ENCODE measurements at regions not wholly inside any gene's neighbourhood (a gene's known extent, or its start where the extent isn't known, plus 50 kb on each side); places are given as distances from the start of the nearest gene placed in this dataset.

DNA sequence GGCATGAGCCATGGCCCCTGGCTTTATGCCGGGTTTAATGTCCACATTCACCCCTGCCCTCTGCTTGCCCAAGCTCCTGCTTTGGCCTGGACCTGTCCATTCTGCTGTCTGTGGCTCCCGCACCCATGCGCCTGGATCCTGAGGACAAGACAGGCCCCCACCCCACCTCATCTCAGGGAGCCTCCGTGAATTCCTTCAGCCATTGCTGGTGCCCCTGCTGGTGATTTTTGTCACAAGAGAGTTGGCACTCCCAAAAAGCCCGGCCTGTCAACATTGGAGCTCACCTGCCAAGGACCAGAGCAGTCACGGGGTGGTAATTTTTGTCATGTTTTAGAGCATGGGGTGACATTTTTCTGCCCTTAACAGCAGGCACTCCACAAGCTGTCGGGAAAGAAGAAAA, 127.5 kb upstream of the PLXNA4 start:
- H3K36me3 ChIP-seq (ENCODE audit: insufficient read depth, low read length): no peaks in the 10 kb centered on the region
- no peak overlapping the region for H3K4me3 ChIP-seq (ENCODE audit: low read depth, low read length, poor library complexity, severe bottlenecking)
- no peaks in the 10 kb centered on the region for H3K27me3 ChIP-seq (ENCODE audit: insufficient read depth, low read length)
- H3K9me2 ChIP-seq (ENCODE audit: low read depth, low read length): no peaks in the 10 kb centered on the region
- H3K9ac ChIP-seq (ENCODE audit: low read length): no peak overlapping the region
- no peak overlapping the region for H3K27ac ChIP-seq (ENCODE audit: low read depth, low read length, poor library complexity, severe bottlenecking)
- H3F3A ChIP-seq (ENCODE audit: insufficient read depth, low read length): no peaks in the 10 kb centered on the region
- no peaks in the 10 kb centered on the region for H3K4me1 ChIP-seq (ENCODE audit: insufficient read depth, low read length, severe bottlenecking)
- no peaks in the 10 kb centered on the region for H3K9me3 ChIP-seq (ENCODE audit: low read length)
- no peak overlapping the region for H2AFZ ChIP-seq (ENCODE audit: low read length)
- H4K20me1 ChIP-seq (ENCODE audit: insufficient read depth, low read length): no peaks in the 10 kb centered on the region
- TF ChIP-seq EZH2 (IDR thresholded peaks at IDR 0.05; ENCODE audit: borderline replicate concordance, low read length): no peak
- TF ChIP-seq, protein P1, sequence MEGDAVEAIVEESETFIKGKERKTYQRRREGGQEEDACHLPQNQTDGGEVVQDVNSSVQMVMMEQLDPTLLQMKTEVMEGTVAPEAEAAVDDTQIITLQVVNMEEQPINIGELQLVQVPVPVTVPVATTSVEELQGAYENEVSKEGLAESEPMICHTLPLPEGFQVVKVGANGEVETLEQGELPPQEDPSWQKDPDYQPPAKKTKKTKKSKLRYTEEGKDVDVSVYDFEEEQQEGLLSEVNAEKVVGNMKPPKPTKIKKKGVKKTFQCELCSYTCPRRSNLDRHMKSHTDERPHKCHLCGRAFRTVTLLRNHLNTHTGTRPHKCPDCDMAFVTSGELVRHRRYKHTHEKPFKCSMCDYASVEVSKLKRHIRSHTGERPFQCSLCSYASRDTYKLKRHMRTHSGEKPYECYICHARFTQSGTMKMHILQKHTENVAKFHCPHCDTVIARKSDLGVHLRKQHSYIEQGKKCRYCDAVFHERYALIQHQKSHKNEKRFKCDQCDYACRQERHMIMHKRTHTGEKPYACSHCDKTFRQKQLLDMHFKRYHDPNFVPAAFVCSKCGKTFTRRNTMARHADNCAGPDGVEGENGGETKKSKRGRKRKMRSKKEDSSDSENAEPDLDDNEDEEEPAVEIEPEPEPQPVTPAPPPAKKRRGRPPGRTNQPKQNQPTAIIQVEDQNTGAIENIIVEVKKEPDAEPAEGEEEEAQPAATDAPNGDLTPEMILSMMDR (IDR thresholded peaks at IDR 0.05; ENCODE audit: low read length): 0 out of 2 replicates have a peak, but pooled peaks have one; percentile 17
- H3K79me2 ChIP-seq (ENCODE audit: insufficient read depth, low read length): no peaks in the 10 kb centered on the region
- H3K4me2 ChIP-seq (ENCODE audit: low read length): no peak overlapping the region

DNA sequence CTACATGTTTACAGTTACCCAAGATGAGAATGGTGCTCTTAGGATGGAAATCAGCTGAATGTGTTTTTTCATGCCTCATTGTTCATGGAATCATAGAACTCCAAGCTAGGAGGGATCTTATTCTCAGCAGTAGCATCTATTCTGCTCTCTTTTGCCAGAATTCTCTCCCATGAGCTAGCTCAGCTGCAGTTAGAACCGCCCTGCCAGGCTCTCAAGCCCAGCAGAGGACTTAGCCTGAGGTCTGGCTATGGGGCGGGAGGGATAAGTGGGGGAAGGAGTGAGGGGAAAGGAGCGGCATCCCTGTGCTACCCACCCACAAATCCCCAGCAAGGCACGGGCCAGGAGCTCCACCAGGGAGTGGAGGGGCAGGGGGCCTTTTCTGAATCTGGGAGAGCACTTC, 120.7 kb upstream of the PLXNA4 start:
- no peaks in the 10 kb centered on the region for H3K4me1 ChIP-seq (ENCODE audit: insufficient read depth, low read length, severe bottlenecking)
- H3K9me3 ChIP-seq (ENCODE audit: low read length): no peaks in the 10 kb centered on the region
- no peaks in the 10 kb centered on the region for H4K20me1 ChIP-seq (ENCODE audit: insufficient read depth, low read length)
- H2AFZ ChIP-seq (ENCODE audit: low read length): no peak overlapping the region
- H3K27me3 ChIP-seq (ENCODE audit: insufficient read depth, low read length): no peaks in the 10 kb centered on the region
- H3K9me2 ChIP-seq (ENCODE audit: low read depth, low read length): no peaks in the 10 kb centered on the region
- no peak overlapping the region for H3K4me3 ChIP-seq (ENCODE audit: low read depth, low read length, poor library complexity, severe bottlenecking)
- H3K79me2 ChIP-seq (ENCODE audit: insufficient read depth, low read length): no peaks in the 10 kb centered on the region
- H3F3A ChIP-seq (ENCODE audit: insufficient read depth, low read length): no peaks in the 10 kb centered on the region
- H3K27ac ChIP-seq (ENCODE audit: low read depth, low read length, poor library complexity, severe bottlenecking): no peak overlapping the region
- no peak for TF ChIP-seq EZH2 (IDR thresholded peaks at IDR 0.05; ENCODE audit: borderline replicate concordance, low read length)
- TF ChIP-seq, protein P1 (IDR thresholded peaks at IDR 0.05; ENCODE audit: low read length): no peak
- H3K36me3 ChIP-seq (ENCODE audit: insufficient read depth, low read length): no peaks in the 10 kb centered on the region
- no peak overlapping the region for H3K9ac ChIP-seq (ENCODE audit: low read length)
- no peak overlapping the region for H3K4me2 ChIP-seq (ENCODE audit: low read length)

DNA sequence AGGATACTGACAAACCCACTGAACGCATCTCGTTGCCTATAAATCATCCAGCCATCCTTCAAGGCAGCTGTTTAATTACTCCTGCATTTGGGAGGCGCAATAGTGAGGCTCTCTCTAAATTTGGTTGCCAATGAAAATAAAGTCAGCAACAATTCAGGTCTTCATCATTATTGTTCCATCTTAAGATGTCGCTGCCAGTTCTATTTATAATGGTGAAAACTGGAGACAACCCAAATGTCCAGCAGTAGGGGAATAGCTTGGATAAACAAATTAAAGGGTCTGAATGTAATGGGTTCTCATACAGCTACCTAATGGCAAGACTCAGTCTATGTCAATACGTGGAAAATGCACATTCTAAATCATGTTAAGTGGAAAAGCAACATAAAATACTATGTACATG, 120.1 kb upstream of the PLXNA4 start:
- Histone ChIP-seq H3K79me2 (ENCODE audit: insufficient read depth, low read length) (no peaks in the 10 kb centered on the region), H3K27ac (ENCODE audit: low read depth, low read length, poor library complexity, severe bottlenecking) (no peak overlapping the region), H3K27me3 (ENCODE audit: insufficient read depth, low read length) (no peaks in the 10 kb centered on the region), H3K4me3 (ENCODE audit: low read depth, low read length, poor library complexity, severe bottlenecking) (no peak overlapping the region), H2AFZ (ENCODE audit: low read length) (no peak overlapping the region), H3K9me2 (ENCODE audit: low read depth, low read length) (no peaks in the 10 kb centered on the region), H3F3A (ENCODE audit: insufficient read depth, low read length) (no peaks in the 10 kb centered on the region), H3K9me3 (ENCODE audit: low read length) (no peaks in the 10 kb centered on the region), H3K4me2 (ENCODE audit: low read length) (no peak overlapping the region), H3K4me1 (ENCODE audit: insufficient read depth, low read length, severe bottlenecking) (no peaks in the 10 kb centered on the region), H3K36me3 (ENCODE audit: insufficient read depth, low read length) (no peaks in the 10 kb centered on the region), H3K9ac (ENCODE audit: low read length) (no peak overlapping the region), H4K20me1 (ENCODE audit: insufficient read depth, low read length) (no peaks in the 10 kb centered on the region)
- TF ChIP-seq, protein P1 (IDR thresholded peaks at IDR 0.05; ENCODE audit: low read length): no peak
- TF ChIP-seq EZH2 (IDR thresholded peaks at IDR 0.05; ENCODE audit: borderline replicate concordance, low read length): no peak

All from OCI-LY1 (cell line).